HG03354 (cell line): ENCODE measurements at regions not wholly inside any gene's neighbourhood (a gene's known extent, or its start where the extent isn't known, plus 50 kb on each side); places are given as distances from the start of the nearest gene placed in this dataset.
"Not testable (repeated sequence)": the region's sequence is repeated elsewhere in the genome, so short reads cannot be mapped to it uniquely, and the experiment has no call there.

Source experiments
- ATAC-seq: cut with Tn5 transposase; IDR thresholded peaks from one replicate; pipeline ENCODE4 v1.9.1; 2021; ENCODE audit warnings: mild to moderate bottlenecking; ENCODE audit not compliant: unreplicated experiment, poor library complexity, severe bottlenecking

- no peak for ATAC-seq
Measured at GRCh38 chr1:5616366-5617178, 375.7 kb downstream of the NPHP4 start.

GRCh38 chr1:5615076-5615475 is 377.1 kb downstream of the NPHP4 start:
- ATAC-seq = no peak

GRCh38 chr1:5613900-5614299 is 378.3 kb downstream of the NPHP4 start:
- ATAC-seq = no peak

GRCh38 chr1:5611851-5612250 is 380.4 kb downstream of the NPHP4 start:
- no peak for ATAC-seq

GRCh38 chr1:5611431-5611830 is 380.8 kb downstream of the NPHP4 start:
- ATAC-seq = no peak

GRCh38 chr1:5610432-5610831 is 381.8 kb downstream of the NPHP4 start:
- ATAC-seq = no peak

- ATAC-seq = no peak
Measured at GRCh38 chr1:5603353-5604104, 388.7 kb downstream of the NPHP4 start.

GRCh38 chr1:5602718-5603117 is 389.5 kb downstream of the NPHP4 start:
- ATAC-seq = not testable (repeated sequence)

GRCh38 chr1:5601516-5601915 is 390.7 kb downstream of the NPHP4 start:
- ATAC-seq = no peak

GRCh38 chr1:5599541-5599940 is 392.7 kb downstream of the NPHP4 start:
- ATAC-seq = no peak

GRCh38 chr1:5598824-5599395 is 393.3 kb downstream of the NPHP4 start:
- no peak for ATAC-seq

GRCh38 chr1:5597991-5598823 is 394.0 kb downstream of the NPHP4 start:
- no peak for ATAC-seq

GRCh38 chr1:5597171-5597850 is 394.9 kb downstream of the NPHP4 start:
- ATAC-seq = no peak

GRCh38 chr1:5596651-5597050 is 395.6 kb downstream of the NPHP4 start:
- no peak for ATAC-seq

GRCh38 chr1:5595531-5596170 is 396.6 kb downstream of the NPHP4 start:
- ATAC-seq = no peak

- no peak for ATAC-seq
Measured at GRCh38 chr1:5594056-5594956, 397.9 kb downstream of the NPHP4 start.

GRCh38 chr1:5590717-5591116 is 401.5 kb downstream of the NPHP4 start:
- ATAC-seq = no peak

- ATAC-seq = no peak
Measured at GRCh38 chr1:5586629-5587028, 405.6 kb downstream of the NPHP4 start.
